Esophagus squamous epithelium (tissue), 5 donors: ENCODE measurements at regions not wholly inside any gene's neighbourhood (a gene's known extent, or its start where the extent isn't known, plus 50 kb on each side); places are given as distances from the start of the nearest gene placed in this dataset.

Experiments used
- DNase-seq: peaks from one replicate; lab custom pipeline; 2025; lab: John Stamatoyannopoulos, UW
- H3K27ac ChIP-seq, 4 donors: fragments of 200-600 bp; sonication (generic); one replicate each; pipeline ENCODE4 v1.5.1; 2016 to 2019; ENCODE audit warnings: mild to moderate bottlenecking in 1 of 4
- H3K27me3 ChIP-seq, 4 donors: fragments of 200-600 bp; sonication (generic); 1 replicate in 3 of 4; 2 replicates in 1 of 4; pipeline versions ENCODE4 v1.5.1 to v1.6.0; 2017 to 2021; ENCODE audit warnings: antibody characterized with exemption in 1 of 4
- H3K36me3 ChIP-seq, 3 donors: fragments of 200-600 bp; sonication (generic); one replicate each; pipeline ENCODE4 v1.5.1; 2016 to 2019
- H3K4me1 ChIP-seq, 3 donors: fragments of 200-600 bp; sonication (generic); one replicate each; pipeline ENCODE4 v1.5.1; 2017 to 2019
- H3K4me3 ChIP-seq, 4 donors: fragments of 200-600 bp; sonication (generic); 1 replicate in 3 of 4; 2 replicates in 1 of 4; pipeline ENCODE4 v1.5.1; 2016 to 2019; ENCODE audit warnings: mild to moderate bottlenecking in 2 of 4, moderate library complexity in 1 of 4
- H3K9me3 ChIP-seq, 3 donors: fragments of 200-600 bp; sonication (generic); one replicate each; pipeline ENCODE4 v1.5.1; 2016 to 2019
- CTCF ChIP-seq, 6 experiments: fragments of 450-650 bp in 4 of 6; fragments of 200-600 bp in 2 of 6; sonication (generic) in 2 of 6; IDR thresholded peaks; one replicate each; pipeline ENCODE4 v1.5.1; 2016 to 2019; ENCODE audit warnings: antibody characterized with exemption in 6 of 6, mild to moderate bottlenecking in 4 of 6, moderate library complexity in 4 of 6
- POLR2A ChIP-seq, 4 donors: fragments of 450-650 bp; IDR thresholded peaks; one replicate each; pipeline ENCODE4 v1.6.1; 2017; ENCODE audit warnings: antibody characterized with exemption in 4 of 4, mild to moderate bottlenecking in 4 of 4, moderate library complexity in 3 of 4
- WGBS, 2 donors: methylation state at CpG; one replicate each; pipeline ENCODE4 v1.1.5; 2018; 5-methylcytosine and 5-hydroxymethylcytosine counted together
- intact Hi-C: fragments of 100-400 bp; cut with DNase I; formaldehyde crosslinking; loops from one replicate; pipeline ENCODE4 v1.15.0; 2022
- donor health status: DM: yes; HTN: yes; CAD: no.

- 61 to 71% methylated on average over 4 of the region's 4 CpGs for WGBS, 2 donors
- DNase-seq: no peak
- no peaks in the 10 kb centered on the region for H3K9me3 ChIP-seq
- no peaks in the 10 kb centered on the region for H3K4me1 ChIP-seq
- no peak overlapping the region for H3K27ac ChIP-seq
- H3K4me3 ChIP-seq: no peak overlapping the region
- no peaks in the 10 kb centered on the region for H3K27me3 ChIP-seq
- TF ChIP-seq POLR2A (IDR thresholded peaks at IDR 0.05): no peak
- TF ChIP-seq CTCF (IDR thresholded peaks at IDR 0.05): no peak
- no peaks in the 10 kb centered on the region for H3K36me3 ChIP-seq
- intact Hi-C loops: no loop called here
Observed at GRCh38 chr13:78999494-78999893, 340.5 kb upstream of the OBI1 start.

- no peak for TF ChIP-seq CTCF (IDR thresholded peaks at IDR 0.05)
- no peak for TF ChIP-seq POLR2A (IDR thresholded peaks at IDR 0.05)
- no peak for DNase-seq
- no peaks in the 10 kb centered on the region for H3K4me1 ChIP-seq
- H3K4me3 ChIP-seq: no peak overlapping the region
- WGBS, 2 donors: 66 to 72% methylated on average over 4 of the region's 4 CpGs
- no peaks in the 10 kb centered on the region for H3K27me3 ChIP-seq
- no peaks in the 10 kb centered on the region for H3K9me3 ChIP-seq
- H3K27ac ChIP-seq: no peak overlapping the region
- intact Hi-C loops: no loop called here
- no peaks in the 10 kb centered on the region for H3K36me3 ChIP-seq
Observed at GRCh38 chr13:78998630-78999315, 339.8 kb upstream of the OBI1 start.

GRCh38 chr13:78997902-78998629, 339.1 kb upstream of the OBI1 start:
- Histone ChIP-seq H3K36me3 (no peaks in the 10 kb centered on the region), H3K27me3 (no peaks in the 10 kb centered on the region), H3K27ac (no peak overlapping the region), H3K4me3 (no peak overlapping the region), H3K4me1 (no peaks in the 10 kb centered on the region), H3K9me3 (no peaks in the 10 kb centered on the region)
- intact Hi-C loops: no loop called here
- WGBS, 2 donors: 62 to 67% methylated on average over 9 of the region's 9 CpGs
- TF ChIP-seq CTCF (IDR thresholded peaks at IDR 0.05): no peak
- no peak for TF ChIP-seq POLR2A (IDR thresholded peaks at IDR 0.05)
- no peak for DNase-seq

GRCh38 chr13:78993792-78994191, 334.8 kb upstream of the OBI1 start:
- WGBS, 2 donors: 45 to 61% methylated on average over 2 of the region's 2 CpGs
- Histone ChIP-seq H3K9me3 (no peaks in the 10 kb centered on the region), H3K27me3 (no peaks in the 10 kb centered on the region), H3K27ac (no peak overlapping the region), H3K36me3 (no peaks in the 10 kb centered on the region), H3K4me1 (no peaks in the 10 kb centered on the region), H3K4me3 (no peak overlapping the region)
- DNase-seq: no peak
- TF ChIP-seq POLR2A (IDR thresholded peaks at IDR 0.05): no peak
- TF ChIP-seq CTCF (IDR thresholded peaks at IDR 0.05): no peak
- intact Hi-C loops: no loop called here

GRCh38 chr13:78981913-78982312, 323.0 kb upstream of the OBI1 start:
- Histone ChIP-seq H3K27me3 (no peaks in the 10 kb centered on the region), H3K4me3 (no peak overlapping the region), H3K36me3 (no peaks in the 10 kb centered on the region), H3K9me3 (no peaks in the 10 kb centered on the region), H3K27ac (no peak overlapping the region), H3K4me1 (no peaks in the 10 kb centered on the region)
- no peak for DNase-seq
- WGBS, 2 donors: 81 to 87% methylated on average over 4 of the region's 4 CpGs
- TF ChIP-seq CTCF (IDR thresholded peaks at IDR 0.05) (no peak), POLR2A (IDR thresholded peaks at IDR 0.05) (no peak)
- intact Hi-C loops: no loop called here
